ENCODE measurements at regions not wholly inside any gene's neighbourhood (a gene's known extent, or its start where the extent isn't known, plus 50 kb on each side); places are given as distances from the start of the nearest gene placed in this dataset.
"Not testable (repeated sequence)": the region's sequence is repeated elsewhere in the genome, so short reads cannot be mapped to it uniquely, and the experiment has no call there.

DNA sequence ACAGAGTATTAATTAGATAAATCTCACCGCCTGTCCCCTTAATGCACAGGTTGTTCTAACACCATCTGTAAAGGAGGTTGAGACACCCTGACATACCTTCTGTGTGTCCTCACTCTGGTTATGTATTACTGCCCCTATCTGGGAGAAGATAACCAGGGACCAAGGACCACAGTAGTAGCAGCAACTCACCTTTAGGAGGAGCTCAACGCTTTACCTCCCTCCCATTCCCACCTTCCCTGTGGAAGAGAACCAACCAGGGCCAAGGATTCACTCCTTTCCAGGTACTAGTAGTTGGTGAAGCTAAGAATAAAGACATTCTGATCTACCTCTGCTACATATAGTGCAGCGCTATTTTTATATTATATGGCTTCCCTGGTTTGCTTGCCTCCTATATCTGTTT is 232.6 kb downstream of the MEX3B start:
- peak; percentile 12 for DNase-seq

DNA sequence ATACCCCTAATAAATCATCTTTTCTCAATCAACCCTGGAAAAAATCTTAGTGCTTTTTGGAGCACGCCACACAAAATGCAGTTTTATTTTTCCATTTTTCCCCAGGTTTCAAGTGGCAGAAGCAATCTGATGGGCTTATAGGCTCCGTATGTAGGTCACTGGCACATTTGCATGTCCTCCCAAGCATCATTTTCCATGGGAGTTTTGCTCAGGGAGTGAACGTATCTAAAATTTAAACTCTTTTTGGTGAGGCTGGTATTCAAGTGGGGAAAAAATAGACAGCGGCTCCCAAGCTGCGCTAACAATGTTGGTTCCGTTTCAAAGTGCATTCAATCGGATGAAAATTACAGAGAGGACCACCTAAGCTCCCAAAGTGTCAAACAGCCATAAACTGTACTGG is 233.4 kb downstream of the MEX3B start:
- DNase-seq = no peak

DNA sequence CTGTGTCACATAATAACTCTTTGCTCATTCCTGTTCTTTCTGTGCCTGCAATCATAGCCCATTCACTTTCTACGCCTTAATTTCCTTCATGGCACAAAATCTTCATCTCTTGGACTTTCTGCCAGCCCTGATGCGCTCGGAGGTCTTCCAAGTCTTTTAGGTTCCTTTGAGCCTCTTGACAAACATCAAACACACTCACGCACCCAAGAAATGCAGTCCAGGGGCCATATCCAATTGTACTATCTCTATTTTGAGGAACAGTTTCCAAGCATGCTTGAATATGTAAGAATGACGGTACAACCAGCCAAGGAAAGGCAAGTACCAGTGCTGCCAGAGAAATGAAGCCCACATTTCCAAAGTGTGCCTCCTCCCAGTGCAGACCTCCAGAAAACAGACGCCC is 234.1 kb downstream of the MEX3B start:
- no peak for DNase-seq

DNA sequence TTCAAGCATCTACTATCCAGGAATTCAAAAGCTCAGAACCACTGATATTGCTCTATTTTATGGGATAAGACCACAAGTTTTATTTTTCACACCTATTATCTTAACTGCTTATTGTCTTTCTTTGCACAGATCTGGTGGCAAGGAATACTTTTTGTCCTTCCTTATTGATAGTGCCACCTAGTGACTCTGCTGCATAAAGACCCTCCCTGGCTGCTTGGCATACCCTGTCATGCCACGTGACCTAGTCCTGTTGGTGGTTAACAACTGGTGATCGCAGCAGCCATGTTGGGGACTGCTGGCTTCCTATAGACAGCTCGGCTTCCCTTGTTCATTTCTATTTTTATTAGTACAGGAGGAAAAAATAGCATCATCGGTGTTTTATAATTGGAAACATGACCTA is 236.3 kb downstream of the MEX3B start:
- DNase-seq = peak; percentile 34

DNA sequence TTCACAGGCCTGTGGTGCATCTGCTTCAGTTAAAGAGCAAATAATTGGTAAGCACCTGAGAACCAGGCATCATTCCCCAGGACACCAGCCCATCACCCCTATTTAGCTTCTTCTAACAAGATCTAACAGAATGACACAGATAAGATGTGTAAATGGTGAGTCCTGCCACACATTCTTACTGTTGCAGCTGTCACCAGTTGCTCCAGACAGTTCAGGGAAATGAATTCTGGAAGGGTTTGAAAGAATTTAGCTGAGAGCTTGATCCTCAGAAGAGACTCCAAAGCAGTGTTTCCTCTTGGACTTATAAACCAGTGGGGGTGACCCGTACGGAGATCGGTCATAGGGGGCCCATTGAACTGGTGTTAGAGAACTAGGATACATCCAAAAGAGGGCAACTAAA is 238.0 kb downstream of the MEX3B start:
- DNase-seq = no peak

DNA sequence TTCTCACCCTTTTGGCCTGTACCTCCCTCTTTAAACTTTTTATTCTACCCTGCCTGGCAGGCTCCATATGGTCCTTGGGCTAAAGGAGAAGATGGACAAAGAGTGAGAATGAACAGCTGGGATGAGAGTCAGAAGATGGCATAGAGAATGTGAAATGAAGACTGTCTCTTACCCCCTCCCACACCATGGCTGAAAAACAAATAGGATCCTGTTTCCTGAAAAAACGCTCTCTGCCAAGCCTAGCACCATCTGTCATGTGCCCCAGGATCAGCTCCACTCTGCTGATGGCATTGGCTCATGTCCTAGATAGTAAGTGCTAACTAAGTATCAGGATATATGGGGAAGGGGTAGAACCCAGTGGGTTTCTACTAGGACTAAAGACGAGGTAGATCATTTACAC is 238.6 kb downstream of the MEX3B start:
- no peak for DNase-seq

DNA sequence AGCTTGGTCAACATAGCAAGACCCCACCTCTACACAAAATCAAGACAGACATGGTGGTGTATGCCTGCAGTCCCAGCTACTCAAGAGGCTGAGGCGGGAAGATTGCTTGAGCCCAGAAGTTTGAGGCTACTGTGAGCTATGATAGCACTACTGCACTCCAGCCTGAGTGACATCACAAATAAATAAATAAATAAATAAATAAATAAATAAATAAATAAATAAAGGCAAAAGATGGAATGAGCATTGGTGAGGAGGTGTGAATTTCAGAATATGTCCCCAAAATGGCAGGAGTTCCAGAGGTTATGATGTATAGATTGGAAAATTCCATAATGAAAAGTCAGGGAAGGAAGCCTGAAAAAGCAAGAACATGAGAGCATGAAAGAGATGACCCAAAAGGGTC is 249.9 kb downstream of the MEX3B start:
- DNase-seq = no peak

DNA sequence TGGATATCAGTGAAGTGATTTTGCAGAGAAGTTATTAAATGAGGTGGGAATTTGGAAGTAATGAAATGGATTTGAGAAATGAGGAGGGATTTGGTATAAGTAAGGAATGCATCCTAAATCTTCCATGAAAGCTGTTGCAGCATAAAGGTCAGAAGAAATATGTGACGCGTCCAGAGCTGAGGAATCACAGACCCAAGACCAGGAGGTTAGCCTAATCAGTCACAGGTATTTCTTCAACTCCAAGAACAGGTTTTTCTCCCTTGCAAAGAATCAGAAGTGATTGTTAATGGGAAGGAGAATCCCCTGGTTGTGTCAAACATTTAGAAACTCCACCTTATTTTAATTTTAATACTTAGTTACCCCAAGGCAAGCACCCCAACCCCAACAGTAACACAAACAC is 253.2 kb downstream of the MEX3B start:
- no peak for DNase-seq

DNA sequence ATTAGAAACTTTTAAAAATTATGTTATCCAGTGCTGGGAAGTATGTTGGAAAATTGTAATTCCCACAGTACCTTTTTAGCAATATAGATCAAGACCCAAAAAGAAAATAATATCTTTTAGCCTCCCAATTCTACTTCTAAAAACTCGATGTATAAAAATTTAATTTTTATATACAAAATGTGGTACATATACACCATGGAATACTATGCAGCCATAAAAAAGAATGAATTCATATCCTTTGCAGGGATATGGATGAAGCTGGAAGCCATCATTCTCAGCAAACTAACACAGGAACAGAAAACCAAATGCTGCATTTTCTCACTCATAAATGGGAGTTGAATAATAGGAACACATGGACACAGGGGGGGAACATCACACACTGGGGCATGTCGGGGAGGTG is 254.5 kb downstream of the MEX3B start:
- not testable (repeated sequence) for DNase-seq

DNA sequence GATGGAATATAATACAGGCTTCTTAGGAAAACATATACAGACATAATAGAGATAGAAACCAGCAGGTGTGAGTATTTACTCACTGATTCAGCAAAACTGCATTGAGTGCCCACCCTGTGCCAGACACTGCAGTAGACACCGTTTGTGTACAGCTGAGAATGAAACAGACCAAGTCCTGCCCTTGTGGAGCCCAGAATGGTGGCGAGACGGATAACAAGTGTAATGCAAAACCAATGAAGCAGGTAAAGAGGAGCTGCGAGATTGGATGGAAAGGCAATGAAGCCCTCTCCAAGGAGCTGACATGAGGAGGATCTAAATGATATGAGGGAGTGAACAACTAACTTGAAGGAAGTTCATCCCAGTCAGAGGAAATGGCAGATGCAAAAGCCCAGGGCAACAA is 256.4 kb downstream of the MEX3B start:
- no peak for DNase-seq

DNA sequence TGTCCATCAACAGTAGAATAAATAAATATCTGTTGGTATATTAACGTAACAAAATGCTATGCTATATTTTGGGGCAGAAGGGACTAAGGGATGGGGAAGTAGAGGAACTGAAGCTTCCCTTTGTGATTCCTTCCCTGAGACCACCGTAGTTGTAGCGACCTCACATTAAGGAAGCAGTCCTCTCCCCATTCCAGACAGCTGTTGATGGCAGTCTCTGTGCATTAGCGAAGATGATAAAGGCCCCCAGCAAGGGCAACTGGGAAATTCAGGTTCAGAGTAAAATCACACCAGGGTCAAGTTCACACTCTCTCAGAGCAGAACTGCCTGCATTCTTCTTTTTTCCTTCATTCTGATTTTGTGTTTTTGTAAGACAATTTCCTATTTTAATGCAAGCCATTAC is 259.0 kb downstream of the MEX3B start:
- no peak for DNase-seq

DNA sequence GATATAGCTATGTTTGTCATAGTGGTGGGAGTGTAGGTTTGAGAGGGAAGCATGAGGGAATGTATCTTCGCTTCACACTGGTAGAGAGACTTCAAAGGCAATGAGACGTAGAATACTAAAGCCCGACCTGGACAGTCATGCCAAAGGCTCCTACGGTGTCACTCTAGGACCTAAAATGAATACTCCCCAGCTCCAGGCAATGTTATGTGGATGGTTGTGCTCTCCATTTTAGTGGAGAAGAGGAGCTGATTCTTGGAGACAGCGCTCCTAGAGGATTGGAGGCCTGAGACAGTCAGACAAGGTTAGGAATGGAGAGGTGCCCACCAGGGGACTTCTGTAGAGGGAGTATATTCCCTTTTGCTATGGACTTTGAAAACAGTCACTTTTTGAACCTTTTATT is 260.1 kb downstream of the MEX3B start:
- no peak for DNase-seq

DNA sequence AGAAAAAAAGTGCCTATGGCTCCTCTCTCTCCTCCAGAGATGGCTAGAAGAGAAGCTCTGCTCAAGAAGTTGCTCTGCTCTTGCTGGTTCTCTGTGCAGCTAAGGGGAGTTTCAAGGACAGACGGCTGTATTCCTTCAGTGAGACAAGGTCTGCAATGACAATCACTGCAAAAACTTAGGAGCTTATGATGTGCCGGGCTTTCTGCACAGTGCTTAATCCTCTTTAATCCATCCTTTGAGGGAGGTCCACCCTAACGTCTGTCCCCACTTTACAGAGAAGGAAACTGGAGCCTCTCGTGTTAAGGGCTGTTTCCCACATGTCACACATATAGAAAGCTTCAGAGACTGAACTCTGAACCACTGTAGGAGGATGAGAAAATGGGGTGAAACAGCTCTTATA is 260.6 kb downstream of the MEX3B start:
- DNase-seq = no peak

DNA sequence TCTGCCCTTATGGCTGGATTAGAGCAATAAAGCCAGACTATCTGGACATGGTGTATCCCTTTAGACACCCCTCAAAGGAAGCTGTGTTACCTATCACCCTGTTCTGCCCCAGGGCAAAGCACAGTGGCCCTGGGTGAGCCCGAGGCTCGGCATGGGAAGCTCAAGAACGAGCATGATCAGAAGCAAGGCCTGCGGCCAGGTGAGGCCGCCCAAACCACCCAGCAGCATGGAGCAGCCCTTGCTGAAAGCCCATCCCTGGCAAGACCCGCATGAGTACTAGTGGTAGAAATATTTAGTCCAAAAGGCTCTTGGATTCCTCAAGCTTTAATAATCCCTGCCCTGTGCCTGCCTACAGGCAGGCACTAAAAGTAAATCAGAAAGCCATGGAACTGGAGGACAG is 261.1 kb downstream of the MEX3B start:
- DNase-seq = no peak

DNA sequence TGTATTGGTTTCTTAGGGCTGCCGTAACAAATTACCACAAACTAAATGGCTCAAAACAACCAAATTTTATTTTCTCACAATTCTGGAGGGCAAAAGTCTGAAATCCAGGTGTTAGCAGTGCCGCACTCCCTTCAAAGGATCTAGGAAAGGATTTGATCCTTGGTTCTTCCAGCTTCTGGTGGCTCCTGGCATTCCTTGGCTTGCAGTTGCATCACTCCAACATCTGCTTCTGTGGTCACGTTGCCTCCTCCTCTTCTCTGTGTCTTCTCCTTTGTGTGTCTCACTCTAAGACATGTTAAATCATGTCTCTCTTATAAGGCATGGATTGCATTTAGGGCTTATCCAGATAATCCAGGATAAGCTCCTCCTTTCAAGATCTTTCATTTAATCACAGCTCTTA is 262.2 kb downstream of the MEX3B start:
- DNase-seq = no peak

DNA sequence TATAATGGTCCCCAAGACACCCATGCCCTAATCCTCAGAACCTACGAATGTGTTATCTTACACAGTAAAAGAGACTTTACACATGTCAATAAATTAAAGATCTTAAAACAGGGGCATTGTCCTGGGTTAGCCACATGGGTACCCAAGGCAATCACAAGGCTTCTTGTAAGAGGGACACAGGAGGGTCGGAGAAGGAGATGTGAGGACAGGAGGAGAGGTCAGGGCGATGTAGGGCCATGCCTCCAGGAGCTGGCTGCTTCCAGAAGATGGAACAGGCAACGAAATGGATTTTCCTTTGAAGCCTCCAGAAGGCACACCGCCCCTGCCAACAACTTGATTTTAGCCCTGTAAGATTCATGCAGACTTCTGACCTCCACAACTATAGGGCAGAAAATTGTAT is 262.7 kb downstream of the MEX3B start:
- DNase-seq = no peak

DNA sequence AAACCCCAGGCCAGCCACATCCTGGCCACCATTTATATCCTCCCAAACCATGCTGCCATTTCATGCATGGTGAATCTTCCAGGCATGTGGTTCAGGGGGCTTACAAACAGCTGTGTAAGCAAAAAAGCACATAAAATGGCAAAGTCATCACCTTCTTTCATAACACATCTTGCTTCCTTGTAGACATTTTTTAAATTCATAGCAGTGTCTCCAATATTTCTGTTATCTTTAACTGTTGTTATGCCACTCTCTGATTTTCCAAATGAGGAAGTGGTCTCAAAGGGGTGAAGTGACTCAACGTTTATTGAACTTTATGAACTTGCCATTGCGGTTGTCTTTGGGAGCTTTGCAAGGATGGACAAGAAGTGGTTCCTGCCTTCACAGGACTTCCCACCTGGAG is 264.4 kb downstream of the MEX3B start:
- no peak for DNase-seq

DNA sequence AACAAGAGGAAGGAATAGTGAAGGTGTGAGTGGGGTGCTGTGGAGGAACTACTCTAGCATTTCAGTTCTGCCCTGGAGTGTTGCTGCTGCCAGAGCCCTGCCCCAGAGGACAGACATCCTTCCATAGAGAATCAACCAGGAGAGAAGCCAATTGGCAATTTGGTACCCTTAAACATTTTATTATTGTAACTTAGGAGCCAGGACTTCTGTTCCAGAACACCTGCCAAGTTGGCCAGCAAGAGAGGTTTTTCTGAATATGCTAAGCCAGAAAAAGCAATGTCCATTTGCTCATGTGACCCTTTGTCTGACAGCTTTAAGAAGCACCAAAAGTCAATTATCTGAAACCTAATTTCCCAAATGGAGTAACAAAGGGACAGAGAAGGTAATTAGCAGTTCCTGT is 264.9 kb downstream of the MEX3B start:
- no peak for DNase-seq

DNA sequence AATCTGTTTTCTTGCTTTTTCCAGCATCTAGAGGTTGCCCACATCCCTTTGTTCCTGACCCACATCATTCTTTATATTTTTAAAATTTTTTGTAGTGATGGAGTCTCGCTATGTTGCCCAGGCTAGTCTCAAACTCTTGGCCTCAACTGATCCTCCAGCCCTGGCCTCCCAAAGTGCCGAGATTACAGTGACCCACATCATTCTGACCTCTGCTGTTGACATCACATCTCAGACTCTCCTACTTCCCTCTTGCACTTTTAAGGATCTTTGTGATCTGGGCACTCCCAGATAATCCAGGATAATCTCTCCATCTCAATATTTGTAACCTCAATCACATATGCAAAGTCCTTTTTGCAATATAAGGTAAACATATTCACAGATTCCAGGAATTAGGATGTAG is 266.6 kb downstream of the MEX3B start:
- DNase-seq = no peak

DNA sequence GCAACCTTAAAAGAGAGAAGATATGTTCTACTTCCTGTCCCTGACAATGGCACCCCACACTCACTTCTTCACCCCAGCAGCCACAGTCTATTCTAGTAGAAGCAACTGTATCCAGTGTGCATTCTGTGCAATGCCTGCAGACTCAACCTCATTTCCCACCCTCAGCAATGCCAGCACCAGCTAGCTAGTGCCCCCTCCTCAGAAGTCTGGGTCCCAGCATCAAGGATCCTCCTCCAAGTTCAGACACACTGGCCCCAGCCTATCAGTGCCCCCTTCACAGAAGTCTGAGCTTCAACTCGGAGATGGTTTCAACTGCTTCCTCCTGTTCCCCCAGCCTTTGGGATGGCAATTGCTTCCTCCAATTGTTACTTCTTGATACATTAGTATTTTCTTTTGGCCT is 268.3 kb downstream of the MEX3B start:
- DNase-seq = no peak

DNA sequence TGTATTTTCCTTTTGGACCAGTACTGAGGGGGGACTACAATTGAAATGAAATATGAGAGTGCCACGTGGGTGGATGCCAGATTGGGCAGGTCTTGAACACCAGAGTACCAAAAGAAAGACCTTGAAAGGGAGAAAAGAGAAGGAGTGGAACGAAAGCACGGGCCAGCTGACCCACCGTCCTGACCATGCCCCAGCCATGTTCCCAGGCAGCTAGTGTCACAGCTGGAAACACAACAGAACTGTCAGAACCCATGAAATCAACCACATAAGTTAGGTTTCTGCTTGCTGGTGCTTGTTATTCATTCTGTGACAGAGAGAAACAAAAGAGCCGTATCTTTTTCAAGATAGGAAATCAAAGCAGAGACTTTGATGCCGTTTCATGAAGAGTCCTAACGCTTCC is 268.8 kb downstream of the MEX3B start:
- DNase-seq = no peak

DNA sequence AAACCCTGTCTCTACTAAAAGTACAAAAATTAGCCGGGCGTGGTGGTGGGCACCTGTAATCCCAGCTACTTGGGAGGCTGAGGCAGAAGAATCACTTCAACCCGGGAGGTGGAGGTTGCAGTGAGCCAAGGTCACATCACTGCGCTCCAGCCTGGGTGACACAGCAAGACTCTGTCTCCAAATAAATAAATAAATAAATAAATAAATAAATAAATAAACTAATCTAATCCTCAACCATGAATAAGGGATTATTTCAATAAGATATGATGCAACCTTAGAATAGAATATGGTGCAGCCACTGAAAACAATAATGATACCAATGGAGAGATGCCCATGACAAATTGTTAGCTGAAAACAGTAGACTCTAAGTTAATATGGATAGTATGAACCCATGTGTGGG is 270.0 kb downstream of the MEX3B start:
- DNase-seq = not testable (repeated sequence)

DNA sequence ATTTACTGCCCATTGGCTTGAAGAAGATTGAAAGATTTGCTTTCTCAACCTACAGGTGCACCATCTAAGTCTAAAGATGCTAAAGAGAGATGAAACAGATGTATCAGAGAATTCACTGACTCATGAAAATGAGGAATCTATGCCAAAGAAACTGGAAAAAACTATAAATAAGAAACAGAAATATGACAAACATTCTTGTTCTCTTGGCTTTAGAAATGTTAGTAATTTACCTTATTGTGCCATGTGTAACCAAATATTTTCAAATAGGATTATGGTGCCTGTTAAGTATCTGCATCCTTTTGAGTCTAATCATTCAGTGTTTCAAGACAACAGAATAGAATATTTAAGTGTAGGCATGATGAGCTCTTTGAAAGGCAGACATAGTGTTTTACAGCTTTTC is 271.5 kb downstream of the MEX3B start:
- DNase-seq = no peak

DNA sequence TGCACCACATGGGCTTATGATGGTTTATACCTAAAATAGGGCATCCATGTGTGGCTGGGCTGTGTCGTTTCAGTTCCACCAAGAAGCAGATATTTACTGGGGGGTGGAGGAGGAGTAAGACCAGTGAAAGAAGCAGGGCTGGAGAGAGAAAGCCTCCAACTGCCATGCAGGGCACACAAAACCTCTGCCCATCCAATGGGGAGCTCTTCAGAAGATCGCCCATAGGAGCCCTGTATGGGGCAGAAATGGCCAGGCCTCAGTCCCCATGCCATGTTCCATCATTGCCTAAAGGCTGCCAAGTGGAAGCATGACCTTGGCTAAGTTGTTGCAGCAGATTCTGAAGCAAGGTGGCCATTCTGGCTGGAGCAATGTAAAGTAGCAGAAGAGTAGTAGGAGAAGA is 277.0 kb downstream of the MEX3B start:
- no peak for DNase-seq

DNA sequence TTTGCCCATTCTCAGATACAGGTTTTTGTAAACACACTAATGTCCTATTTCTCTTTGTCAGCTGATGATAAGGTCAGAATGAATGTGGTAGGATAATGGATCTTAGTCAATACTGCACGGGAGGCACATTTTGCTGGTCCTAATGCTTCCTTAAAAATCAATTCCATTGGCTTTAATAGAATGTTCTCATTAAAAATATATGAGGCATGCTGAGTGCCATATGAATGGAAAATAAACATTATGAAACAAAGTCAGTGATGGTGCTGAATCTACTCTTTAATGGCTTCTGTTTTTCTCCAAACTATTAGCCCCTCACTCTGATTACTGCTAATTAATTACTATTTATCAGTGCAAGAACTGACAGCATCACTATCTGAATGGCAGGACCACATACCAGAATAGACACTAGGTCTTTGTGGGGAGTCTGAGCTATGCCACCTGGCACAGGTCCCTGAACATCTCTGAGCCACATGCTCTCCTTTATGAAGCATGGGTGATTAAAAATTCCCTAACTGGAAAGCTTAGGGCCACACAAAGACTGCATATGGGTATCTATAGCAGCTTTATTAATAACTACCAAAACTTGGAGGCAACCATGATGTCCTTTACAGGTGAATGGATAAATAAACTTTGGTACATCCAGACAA is 278.9 kb downstream of the MEX3B start:
- no peak for DNase-seq

DNA sequence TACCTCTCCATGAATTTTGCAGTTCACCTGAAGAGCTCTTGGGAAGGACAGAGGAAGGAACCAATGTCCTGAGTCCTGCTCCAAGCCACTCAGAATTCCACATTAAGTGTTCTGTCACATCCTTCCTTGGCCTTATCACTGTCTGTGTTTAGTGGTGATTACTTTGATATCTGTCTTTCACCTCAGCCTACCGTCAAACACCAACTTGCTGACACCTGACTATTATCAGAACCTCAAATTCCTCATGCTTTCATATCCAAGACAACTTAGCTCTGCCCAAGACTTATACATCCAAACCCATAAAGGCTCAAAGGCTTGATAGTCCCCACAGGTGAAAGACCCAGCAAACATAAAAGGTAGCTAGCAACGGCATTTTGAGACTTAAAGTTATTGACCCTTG is 280.0 kb downstream of the MEX3B start:
- no peak for DNase-seq

All from NCI-H1105 treated with DMSO at 0.1 percent for 48 hours (cell line).